C4-2B (cell line): ENCODE measurements at regions not wholly inside any gene's neighbourhood (a gene's known extent, or its start where the extent isn't known, plus 50 kb on each side); places are given as distances from the start of the nearest gene placed in this dataset.

ENCODE experiments used
- CTCF ChIP-seq: fragments of 450-650 bp; conservative IDR thresholded peaks from 2 replicates; pipeline ENCODE4 v1.5.1; 2017; ENCODE audit warnings: mild to moderate bottlenecking
- ZFX ChIP-seq: fragments of 450-650 bp; IDR thresholded peaks from 2 replicates; pipeline ENCODE4 v1.6.1; 2017

DNA sequence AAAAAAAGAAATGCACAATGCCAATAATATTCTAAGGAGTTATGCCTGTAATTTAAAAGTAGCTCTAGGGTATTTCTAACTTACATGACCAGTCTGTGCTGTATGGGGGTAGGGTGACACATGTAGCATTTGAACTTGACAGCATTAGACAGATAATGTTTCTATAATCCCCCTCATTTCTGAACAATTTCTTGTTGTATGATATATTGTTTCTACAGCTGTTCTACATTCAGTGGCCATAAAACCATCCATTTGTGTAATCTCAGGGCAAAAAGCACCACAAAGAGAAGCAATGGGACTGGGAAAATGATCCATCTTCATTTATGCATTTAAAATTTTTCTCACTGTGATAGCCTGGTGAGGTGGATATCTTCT, 767.8 kb downstream of the TFAP2A start:
- TF ChIP-seq CTCF: no peak
- TF ChIP-seq ZFX: no peak
